IMR-90 (cell line): ENCODE measurements at regions not wholly inside any gene's neighbourhood (a gene's known extent, or its start where the extent isn't known, plus 50 kb on each side); places are given as distances from the start of the nearest gene placed in this dataset.

Source experiments
- ATAC-seq: fragments of 200-7000 bp; cut with Tn5 transposase; 2 replicates; pipeline ENCODE4 v1.9.1; 2020; ENCODE audit warnings: low read depth, mild to moderate bottlenecking, moderate library complexity
- BruUV-seq: library from RNA; stranded (reverse); fragments of 400-500 nt; replicated peaks from 2 replicates; lab custom pipeline; 2021; lab: Mats Ljungman, UMichigan
- CTCF ChIA-PET: fragments of 300-600 bp; formaldehyde crosslinking; extraction: SDS; loops from one replicate; lab custom pipeline; 2021; ENCODE audit warnings: antibody characterized with exemption; lab: Yijun Ruan, JAX
- POLR2A ChIA-PET: fragments of 300-600 bp; sonication (Branson Sonifier 250); formaldehyde crosslinking; loops from one replicate; lab custom pipeline; 2022; ENCODE audit warnings: antibody characterized with exemption; ENCODE audit not compliant: unreplicated experiment; lab: Charles Lee
- DNase-seq: peaks from one replicate; pipeline ENCODE4 v3.0.0; 2013
- H2AFZ ChIP-seq: replicated peaks from 2 replicates; pipeline ENCODE3; 2013; ENCODE audit warnings: low read length, mild to moderate bottlenecking; ENCODE audit not compliant: poor library complexity
- H2AK5ac ChIP-seq: 2 replicates; pipeline ENCODE4 v1.6.1; 2013; ENCODE audit warnings: low read depth, low read length, inconsistent platforms
- H2AK9ac ChIP-seq: replicated peaks from 2 replicates; pipeline ENCODE3; 2013; ENCODE audit warnings: mild to moderate bottlenecking, low read depth, low read length, moderate library complexity; ENCODE audit not compliant: poor library complexity
- H2BK120ac ChIP-seq: 2 replicates; pipeline ENCODE4 v1.6.1; 2013; ENCODE audit warnings: low read depth, low read length, inconsistent platforms
- H2BK15ac ChIP-seq: 3 replicates; pipeline ENCODE4 v1.6.1; 2013; ENCODE audit warnings: low read depth, low read length, inconsistent platforms
- H2BK20ac ChIP-seq: 2 replicates; pipeline ENCODE4 v1.6.1; 2013; ENCODE audit warnings: low read depth, mild to moderate bottlenecking, inconsistent platforms, low read length, moderate library complexity
- H2BK5ac ChIP-seq: 2 replicates; pipeline ENCODE4 v1.6.1; 2013; ENCODE audit warnings: mild to moderate bottlenecking, low read depth, low read length, inconsistent platforms; ENCODE audit not compliant: poor library complexity, severe bottlenecking
- H3K14ac ChIP-seq: replicated peaks from 2 replicates; pipeline ENCODE4 v1.6.1; 2013; ENCODE audit warnings: low read depth, low read length, inconsistent platforms
- H3K18ac ChIP-seq: 2 replicates; pipeline ENCODE4 v1.6.1; 2013; ENCODE audit warnings: low read depth, low read length, control low read depth
- H3K23ac ChIP-seq: 2 replicates; pipeline ENCODE4 v1.6.1; 2013; ENCODE audit warnings: low read depth, low read length, inconsistent platforms
- H3K27ac ChIP-seq: 2 replicates; pipeline ENCODE4 v1.5.1; 2013; ENCODE audit warnings: mild to moderate bottlenecking, control low read depth, low read length; ENCODE audit not compliant: insufficient read depth
- H3K27me3 ChIP-seq: 2 replicates; pipeline ENCODE4 v1.6.1; 2013; ENCODE audit warnings: low read length; ENCODE audit not compliant: control insufficient read depth, insufficient read depth
- H3K36me3 ChIP-seq: 2 replicates; pipeline ENCODE4 v1.6.1; 2013; ENCODE audit warnings: low read length, mixed read lengths; ENCODE audit not compliant: control insufficient read depth, insufficient read depth
- H3K4ac ChIP-seq: 2 replicates; pipeline ENCODE4 v1.6.1; 2013; ENCODE audit warnings: low read depth, low read length, inconsistent platforms
- H3K4me1 ChIP-seq: 2 replicates; pipeline ENCODE4 v1.6.1; 2013; ENCODE audit warnings: low read length, mixed read lengths; ENCODE audit not compliant: control insufficient read depth, insufficient read depth
- H3K4me2 ChIP-seq: 2 replicates; pipeline ENCODE4 v1.6.1; 2013; ENCODE audit warnings: low read depth, mild to moderate bottlenecking, control low read depth, low read length, moderate library complexity
- H3K4me3 ChIP-seq: 2 replicates; pipeline ENCODE4 v1.5.1; 2013; ENCODE audit warnings: low read depth, mild to moderate bottlenecking, control low read depth, low read length, moderate library complexity; ENCODE audit not compliant: insufficient read depth
- H3K56ac ChIP-seq: 2 replicates; pipeline ENCODE4 v1.6.1; 2013; ENCODE audit warnings: low read length, inconsistent platforms; ENCODE audit not compliant: insufficient read depth; ENCODE audit errors: extremely low read depth
- H3K79me1 ChIP-seq, 2 experiments: 2 replicates each; pipeline ENCODE4 v1.6.1; 2013; ENCODE audit warnings: low read length in 2 of 2, inconsistent platforms in 1 of 2, low read depth in 1 of 2
- H3K9ac ChIP-seq: 2 replicates; pipeline ENCODE4 v1.6.1; 2013; ENCODE audit warnings: low read depth, low read length, control low read depth
- H3K9me1 ChIP-seq: 2 replicates; pipeline ENCODE4 v1.6.1; 2013; ENCODE audit warnings: low read length, inconsistent platforms; ENCODE audit not compliant: insufficient read depth
- H3K9me3 ChIP-seq: 2 replicates; pipeline ENCODE4 v1.6.1; 2013; ENCODE audit warnings: low read length; ENCODE audit not compliant: control insufficient read depth, insufficient read depth
- H4K20me1 ChIP-seq: 2 replicates; pipeline ENCODE4 v1.6.1; 2013; ENCODE audit warnings: low read length, inconsistent platforms; ENCODE audit not compliant: insufficient read depth
- H4K5ac ChIP-seq: 2 replicates; pipeline ENCODE4 v1.6.1; 2013; ENCODE audit warnings: mild to moderate bottlenecking, low read depth, low read length, control low read depth
- H4K8ac ChIP-seq, 2 experiments: 2 replicates each; pipeline ENCODE4 v1.6.1; 2013; ENCODE audit warnings: low read depth in 2 of 2, low read length in 2 of 2, control low read depth in 1 of 2, inconsistent platforms in 1 of 2
- H4K91ac ChIP-seq: 2 replicates; pipeline ENCODE4 v1.6.1; 2013; ENCODE audit warnings: low read depth, low read length, inconsistent platforms; ENCODE audit not compliant: insufficient read depth
- BHLHE40 ChIP-seq: fragments of 150-350 bp; IDR thresholded peaks from 2 replicates; pipeline ENCODE4 v1.6.1; 2016; ENCODE audit warnings: mild to moderate bottlenecking, low read depth, low read length
- CHD1 ChIP-seq: IDR thresholded peaks from 2 replicates; pipeline ENCODE4 v1.6.1; 2012; ENCODE audit warnings: low read depth, low read length, improper control_type of control experiment
- FOS ChIP-seq: fragments of 150-350 bp; IDR thresholded peaks from 2 replicates; pipeline ENCODE4 v1.6.1; 2016; ENCODE audit warnings: low read depth, low read length
- MAFK ChIP-seq: IDR thresholded peaks from 2 replicates; pipeline ENCODE4 v1.6.1; 2012; ENCODE audit warnings: low read depth, low read length, improper control_type of control experiment
- MAZ ChIP-seq: IDR thresholded peaks from 2 replicates; pipeline ENCODE4 v1.6.1; 2012; ENCODE audit warnings: low read depth, mild to moderate bottlenecking, low read length, improper control_type of control experiment, moderate library complexity, borderline replicate concordance
- MXI1 ChIP-seq: IDR thresholded peaks from 2 replicates; pipeline ENCODE4 v1.6.1; 2012; ENCODE audit warnings: low read depth, mild to moderate bottlenecking, low read length, moderate library complexity, borderline replicate concordance
- RAD21 ChIP-seq: IDR thresholded peaks from 2 replicates; pipeline ENCODE4 v1.6.1; 2012; ENCODE audit warnings: low read length, improper control_type of control experiment
- RCOR1 ChIP-seq: IDR thresholded peaks from 2 replicates; pipeline ENCODE4 v1.6.1; 2012; ENCODE audit warnings: mild to moderate bottlenecking, low read length, improper control_type of control experiment; ENCODE audit not compliant: insufficient replicate concordance
- RFX5 ChIP-seq: IDR thresholded peaks from 2 replicates; pipeline ENCODE4 v1.8.0; 2012; ENCODE audit warnings: low read depth, mild to moderate bottlenecking, low read length, moderate library complexity
- SMC3 ChIP-seq: fragments of 150-350 bp; IDR thresholded peaks from 2 replicates; pipeline ENCODE4 v1.6.1; 2016; ENCODE audit warnings: low read depth, mild to moderate bottlenecking, antibody characterized with exemption, low read length, moderate library complexity
- WGBS, 2 experiments: methylation state at CpG; one replicate each; pipeline versions ENCODE4 v1.1.5 to v1.1.7; 2013; ENCODE audit warnings: missing lambda C conversion rate in 2 of 2; ENCODE audit not compliant: insufficient read length in 1 of 2; ENCODE audit errors: extremely low coverage in 2 of 2; 5-methylcytosine and 5-hydroxymethylcytosine counted together
- dilution Hi-C: fragments of 300-500 bp; cut with HindIII; formaldehyde crosslinking; loops from one replicate; pipeline ENCODE4 v1.14.3; 2018; ENCODE audit warnings: low sequenced_read_pairs; ENCODE audit not compliant: unreplicated experiment
- in situ Hi-C: fragments of 300-500 bp; cut with MboI; formaldehyde crosslinking; loops from 3 replicates; pipeline ENCODE4 v1.14.3; 2019; ENCODE audit warnings: low sequenced_read_pairs, inconsistent platforms, mixed read lengths
- intact Hi-C: fragments of 100-400 bp; cut with micrococcal nuclease; formaldehyde crosslinking; loops from 2 replicates; pipeline ENCODE4 v1.10.0; 2022
- TF ChIP-seq, protein P1 (sequence below): conservative IDR thresholded peaks from 2 replicates; pipeline ENCODE4 v1.5.1; 2012; ENCODE audit warnings: mild to moderate bottlenecking, low read depth, low read length, improper control_type of control experiment
- TF ChIP-seq, protein P2 (sequence below): fragments of 150-350 bp; IDR thresholded peaks from 2 replicates; pipeline ENCODE4 v1.6.1; 2016; ENCODE audit warnings: low read depth, mild to moderate bottlenecking, low read length, moderate library complexity, borderline replicate concordance
- TF ChIP-seq, protein P3 (sequence below): fragments of 150-350 bp; IDR thresholded peaks from 2 replicates; pipeline ENCODE4 v1.6.1; 2017; ENCODE audit warnings: mild to moderate bottlenecking, antibody characterized with exemption, low read length, low read depth

DNA sequence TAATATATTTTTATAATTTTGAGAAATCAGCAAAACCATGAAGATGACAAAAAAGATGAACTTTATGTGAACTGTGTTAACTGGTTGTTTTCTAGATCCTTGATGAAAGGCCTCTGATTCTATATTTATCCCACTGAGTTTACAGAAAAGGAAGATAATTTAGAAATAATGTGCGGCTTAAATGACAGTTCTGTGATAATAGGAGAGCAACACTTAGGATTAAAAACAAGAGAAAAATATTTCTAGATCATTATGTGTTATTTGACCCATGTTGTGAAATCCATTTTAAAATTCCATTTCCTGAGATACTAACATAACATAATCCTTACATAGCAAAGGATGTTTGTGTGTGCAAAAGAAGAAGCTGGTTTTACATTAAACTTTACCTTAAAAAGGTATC, 598.0 kb downstream of the DIPK2A start:
- Histone ChIP-seq H3K4ac (no peak overlapping the region), H2BK20ac (no peak overlapping the region), H4K8ac (no peak overlapping the region), H3K27me3 (no peaks in the 10 kb centered on the region), H4K5ac (no peak overlapping the region), H3K56ac (no peak overlapping the region), H2BK15ac (no peak overlapping the region), H3K27ac (no peak overlapping the region), H4K20me1 (no peaks in the 10 kb centered on the region), H3K9ac (no peak overlapping the region), H2AK9ac (no peak overlapping the region), H2BK120ac (no peak overlapping the region), H2BK5ac (no peak overlapping the region), H3K9me3 (no peaks in the 10 kb centered on the region), H3K36me3 (no peaks in the 10 kb centered on the region), H2AFZ (no peak overlapping the region), H3K4me2 (no peak overlapping the region), H3K4me1 (no peaks in the 10 kb centered on the region), H3K4me3 (no peak overlapping the region), H3K23ac (no peak overlapping the region), H4K91ac (no peak overlapping the region), H3K9me1 (no peaks in the 10 kb centered on the region), H3K79me1 (no peaks in the 10 kb centered on the region), H2AK5ac (no peak overlapping the region), H3K18ac (no peak overlapping the region), H3K14ac (no peak overlapping the region)
- CTCF ChIA-PET, result no interaction called here
- BruUV-seq, result no TSS peak
- POLR2A ChIA-PET, result no interaction called here
- in situ Hi-C loops (no loop called here), dilution Hi-C loops (no loop called here), intact Hi-C loops (no loop called here)
- no peak for ATAC-seq
- TF ChIP-seq CHD1, result no peak
- no peak for TF ChIP-seq FOS
- TF ChIP-seq BHLHE40, result no peak
- TF ChIP-seq MAZ, result no peak
- TF ChIP-seq, protein P1, sequence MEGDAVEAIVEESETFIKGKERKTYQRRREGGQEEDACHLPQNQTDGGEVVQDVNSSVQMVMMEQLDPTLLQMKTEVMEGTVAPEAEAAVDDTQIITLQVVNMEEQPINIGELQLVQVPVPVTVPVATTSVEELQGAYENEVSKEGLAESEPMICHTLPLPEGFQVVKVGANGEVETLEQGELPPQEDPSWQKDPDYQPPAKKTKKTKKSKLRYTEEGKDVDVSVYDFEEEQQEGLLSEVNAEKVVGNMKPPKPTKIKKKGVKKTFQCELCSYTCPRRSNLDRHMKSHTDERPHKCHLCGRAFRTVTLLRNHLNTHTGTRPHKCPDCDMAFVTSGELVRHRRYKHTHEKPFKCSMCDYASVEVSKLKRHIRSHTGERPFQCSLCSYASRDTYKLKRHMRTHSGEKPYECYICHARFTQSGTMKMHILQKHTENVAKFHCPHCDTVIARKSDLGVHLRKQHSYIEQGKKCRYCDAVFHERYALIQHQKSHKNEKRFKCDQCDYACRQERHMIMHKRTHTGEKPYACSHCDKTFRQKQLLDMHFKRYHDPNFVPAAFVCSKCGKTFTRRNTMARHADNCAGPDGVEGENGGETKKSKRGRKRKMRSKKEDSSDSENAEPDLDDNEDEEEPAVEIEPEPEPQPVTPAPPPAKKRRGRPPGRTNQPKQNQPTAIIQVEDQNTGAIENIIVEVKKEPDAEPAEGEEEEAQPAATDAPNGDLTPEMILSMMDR, result no peak
- no peak for TF ChIP-seq RFX5
- TF ChIP-seq MAFK, result no peak
- TF ChIP-seq, protein P2, sequence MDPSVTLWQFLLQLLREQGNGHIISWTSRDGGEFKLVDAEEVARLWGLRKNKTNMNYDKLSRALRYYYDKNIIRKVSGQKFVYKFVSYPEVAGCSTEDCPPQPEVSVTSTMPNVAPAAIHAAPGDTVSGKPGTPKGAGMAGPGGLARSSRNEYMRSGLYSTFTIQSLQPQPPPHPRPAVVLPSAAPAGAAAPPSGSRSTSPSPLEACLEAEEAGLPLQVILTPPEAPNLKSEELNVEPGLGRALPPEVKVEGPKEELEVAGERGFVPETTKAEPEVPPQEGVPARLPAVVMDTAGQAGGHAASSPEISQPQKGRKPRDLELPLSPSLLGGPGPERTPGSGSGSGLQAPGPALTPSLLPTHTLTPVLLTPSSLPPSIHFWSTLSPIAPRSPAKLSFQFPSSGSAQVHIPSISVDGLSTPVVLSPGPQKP, result no peak
- TF ChIP-seq, protein P3, sequence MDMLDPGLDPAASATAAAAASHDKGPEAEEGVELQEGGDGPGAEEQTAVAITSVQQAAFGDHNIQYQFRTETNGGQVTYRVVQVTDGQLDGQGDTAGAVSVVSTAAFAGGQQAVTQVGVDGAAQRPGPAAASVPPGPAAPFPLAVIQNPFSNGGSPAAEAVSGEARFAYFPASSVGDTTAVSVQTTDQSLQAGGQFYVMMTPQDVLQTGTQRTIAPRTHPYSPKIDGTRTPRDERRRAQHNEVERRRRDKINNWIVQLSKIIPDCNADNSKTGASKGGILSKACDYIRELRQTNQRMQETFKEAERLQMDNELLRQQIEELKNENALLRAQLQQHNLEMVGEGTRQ, result no peak
- TF ChIP-seq MXI1, result no peak
- no peak for TF ChIP-seq SMC3
- no peak for TF ChIP-seq RAD21
- TF ChIP-seq RCOR1, result no peak
- DNase-seq, result no peak
- no CpG with 5 or more reads among the region's 1 CpG for WGBS, 2 experiments
